Adrenal gland (tissue), 5 donors: ENCODE measurements at regions not wholly inside any gene's neighbourhood (a gene's known extent, or its start where the extent isn't known, plus 50 kb on each side); places are given as distances from the start of the nearest gene placed in this dataset.

Source experiments
- POLR2A ChIP-seq, 2 donors: fragments of 450-650 bp; IDR thresholded peaks; one replicate each; pipeline ENCODE4 v1.6.1; 2017; ENCODE audit warnings: antibody characterized with exemption in 2 of 2, mild to moderate bottlenecking in 2 of 2, moderate library complexity in 1 of 2
- TF ChIP-seq, protein P1 (sequence below), 6 experiments: fragments of 450-650 bp in 4 of 6; fragments of 200-600 bp in 2 of 6; sonication (generic) in 1 of 6; IDR thresholded peaks; 1 replicate in 5 of 6; 2 replicates in 1 of 6; pipeline versions ENCODE4 v1.5.1 to v1.8.0; 2016 to 2021; ENCODE audit warnings: antibody characterized with exemption in 6 of 6, mild to moderate bottlenecking in 2 of 6, moderate library complexity in 1 of 6
- donor health status: DM: no; HTN: no; CAD: no.

DNA sequence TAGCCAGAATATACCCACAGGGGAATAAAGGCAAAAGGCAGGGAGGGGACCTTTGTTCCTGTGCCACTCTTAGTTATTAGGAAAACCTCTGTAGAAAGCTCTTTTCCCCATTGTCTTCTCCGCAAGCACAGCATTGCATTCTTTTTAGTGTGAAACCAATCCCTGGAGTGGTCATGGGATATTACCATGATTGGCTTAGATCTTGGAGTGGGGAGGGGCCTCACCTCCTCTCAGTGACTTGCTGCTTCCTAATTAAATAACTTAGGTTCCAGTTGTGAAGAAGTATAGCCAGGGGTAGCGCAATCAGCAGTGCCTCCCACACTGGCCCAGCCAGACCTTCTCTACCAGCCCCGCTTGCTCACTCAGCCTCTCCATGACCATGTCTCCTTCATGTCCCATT, 49.9 kb upstream of the AFF3 start:
- no peak for TF ChIP-seq POLR2A (IDR thresholded peaks at IDR 0.05)
- TF ChIP-seq, protein P1, sequence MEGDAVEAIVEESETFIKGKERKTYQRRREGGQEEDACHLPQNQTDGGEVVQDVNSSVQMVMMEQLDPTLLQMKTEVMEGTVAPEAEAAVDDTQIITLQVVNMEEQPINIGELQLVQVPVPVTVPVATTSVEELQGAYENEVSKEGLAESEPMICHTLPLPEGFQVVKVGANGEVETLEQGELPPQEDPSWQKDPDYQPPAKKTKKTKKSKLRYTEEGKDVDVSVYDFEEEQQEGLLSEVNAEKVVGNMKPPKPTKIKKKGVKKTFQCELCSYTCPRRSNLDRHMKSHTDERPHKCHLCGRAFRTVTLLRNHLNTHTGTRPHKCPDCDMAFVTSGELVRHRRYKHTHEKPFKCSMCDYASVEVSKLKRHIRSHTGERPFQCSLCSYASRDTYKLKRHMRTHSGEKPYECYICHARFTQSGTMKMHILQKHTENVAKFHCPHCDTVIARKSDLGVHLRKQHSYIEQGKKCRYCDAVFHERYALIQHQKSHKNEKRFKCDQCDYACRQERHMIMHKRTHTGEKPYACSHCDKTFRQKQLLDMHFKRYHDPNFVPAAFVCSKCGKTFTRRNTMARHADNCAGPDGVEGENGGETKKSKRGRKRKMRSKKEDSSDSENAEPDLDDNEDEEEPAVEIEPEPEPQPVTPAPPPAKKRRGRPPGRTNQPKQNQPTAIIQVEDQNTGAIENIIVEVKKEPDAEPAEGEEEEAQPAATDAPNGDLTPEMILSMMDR (IDR thresholded peaks at IDR 0.05), result no peak
